ENCODE measurements at regions not wholly inside any gene's neighbourhood (a gene's known extent, or its start where the extent isn't known, plus 50 kb on each side); places are given as distances from the start of the nearest gene placed in this dataset.

- DNase-seq = no peak
Measured at GRCh38 chr15:49751751-49752150, 130.9 kb downstream of the DTWD1 start.

GRCh38 chr15:49752517-49752916, 131.7 kb downstream of the DTWD1 start:
- no peak for DNase-seq

GRCh38 chr15:49758456-49758855, 137.6 kb downstream of the DTWD1 start:
- no peak for DNase-seq

- DNase-seq = no peak
Measured at GRCh38 chr15:49758856-49759255, 138.0 kb downstream of the DTWD1 start.

GRCh38 chr15:49760749-49761148, 139.9 kb downstream of the DTWD1 start:
- DNase-seq = no peak

- DNase-seq = no peak
Measured at GRCh38 chr15:49769225-49769624, 148.4 kb downstream of the DTWD1 start.

GRCh38 chr15:49789436-49789835, 168.6 kb downstream of the DTWD1 start:
- DNase-seq = no peak

- DNase-seq = no peak
Measured at GRCh38 chr15:49793943-49794342, 173.1 kb downstream of the DTWD1 start.

- DNase-seq = no peak
Measured at GRCh38 chr15:49801796-49802195, 180.9 kb downstream of the DTWD1 start.
